ENCODE measurements at regions not wholly inside any gene's neighbourhood (a gene's known extent, or its start where the extent isn't known, plus 50 kb on each side); places are given as distances from the start of the nearest gene placed in this dataset.
"Not testable (repeated sequence)": the region's sequence is repeated elsewhere in the genome, so short reads cannot be mapped to it uniquely, and the experiment has no call there.

DNA sequence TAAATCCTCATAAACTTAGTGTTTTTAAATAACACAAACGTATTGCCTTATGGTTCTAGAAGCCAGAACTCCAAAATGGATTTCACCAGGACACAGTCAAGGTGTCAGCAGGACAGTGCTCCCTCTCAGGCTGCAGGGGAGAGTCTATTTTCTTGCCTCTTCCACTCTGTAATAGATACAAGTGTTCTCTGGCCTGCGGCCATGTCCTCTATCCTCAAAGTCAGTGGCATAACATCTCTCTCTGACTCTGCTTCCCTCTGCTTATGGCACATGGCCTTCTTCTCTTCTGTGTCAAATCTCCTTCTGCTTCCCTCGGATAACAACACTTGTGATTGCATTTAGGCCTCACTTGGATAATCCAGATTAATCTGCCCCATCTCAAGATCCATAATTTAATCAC, 129.4 kb upstream of the OR13F1 start:
- no peaks in the 10 kb centered on the region for H3K36me3 ChIP-seq
- no peak overlapping the region for H3K27ac ChIP-seq
- no peaks in the 10 kb centered on the region for H3K4me1 ChIP-seq
- H3K9me3 ChIP-seq, result no peaks in the 10 kb centered on the region
- H3K27me3 ChIP-seq, result no peaks in the 10 kb centered on the region
- DNase-seq (no peak), ATAC-seq (no peak)
- no peak overlapping the region for H3K4me3 ChIP-seq
- TF ChIP-seq, protein P1, sequence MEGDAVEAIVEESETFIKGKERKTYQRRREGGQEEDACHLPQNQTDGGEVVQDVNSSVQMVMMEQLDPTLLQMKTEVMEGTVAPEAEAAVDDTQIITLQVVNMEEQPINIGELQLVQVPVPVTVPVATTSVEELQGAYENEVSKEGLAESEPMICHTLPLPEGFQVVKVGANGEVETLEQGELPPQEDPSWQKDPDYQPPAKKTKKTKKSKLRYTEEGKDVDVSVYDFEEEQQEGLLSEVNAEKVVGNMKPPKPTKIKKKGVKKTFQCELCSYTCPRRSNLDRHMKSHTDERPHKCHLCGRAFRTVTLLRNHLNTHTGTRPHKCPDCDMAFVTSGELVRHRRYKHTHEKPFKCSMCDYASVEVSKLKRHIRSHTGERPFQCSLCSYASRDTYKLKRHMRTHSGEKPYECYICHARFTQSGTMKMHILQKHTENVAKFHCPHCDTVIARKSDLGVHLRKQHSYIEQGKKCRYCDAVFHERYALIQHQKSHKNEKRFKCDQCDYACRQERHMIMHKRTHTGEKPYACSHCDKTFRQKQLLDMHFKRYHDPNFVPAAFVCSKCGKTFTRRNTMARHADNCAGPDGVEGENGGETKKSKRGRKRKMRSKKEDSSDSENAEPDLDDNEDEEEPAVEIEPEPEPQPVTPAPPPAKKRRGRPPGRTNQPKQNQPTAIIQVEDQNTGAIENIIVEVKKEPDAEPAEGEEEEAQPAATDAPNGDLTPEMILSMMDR (IDR thresholded peaks at IDR 0.05), result no peak
- intact Hi-C loops (cut with DNase I), result no loop called here

DNA sequence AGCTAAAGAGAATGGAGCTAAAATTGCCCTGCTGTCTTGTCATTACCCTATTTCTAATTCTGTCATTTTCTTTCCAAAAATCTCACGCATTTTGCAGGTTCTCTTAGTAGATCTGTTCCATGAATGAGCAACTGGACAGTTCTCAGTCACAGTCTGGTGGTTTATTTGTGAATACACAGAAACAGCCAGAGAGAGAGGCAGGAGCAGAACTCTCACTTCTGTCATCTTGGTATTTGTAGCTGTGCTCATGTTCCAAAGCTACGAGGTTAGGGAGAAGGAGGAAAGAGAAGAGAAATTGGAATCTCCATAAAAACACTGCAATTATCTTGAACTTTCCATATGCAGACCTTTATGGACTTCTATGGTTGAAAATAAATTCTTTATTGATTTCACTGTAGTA, 118.0 kb upstream of the OR13F1 start:
- no peak for DNase-seq
- H3K27ac ChIP-seq, result no peak overlapping the region
- H3K4me3 ChIP-seq, result no peak overlapping the region
- H3K36me3 ChIP-seq, result no peaks in the 10 kb centered on the region
- no peaks in the 10 kb centered on the region for H3K4me1 ChIP-seq
- ATAC-seq, result no peak
- no peaks in the 10 kb centered on the region for H3K27me3 ChIP-seq
- H3K9me3 ChIP-seq, result no peaks in the 10 kb centered on the region
- intact Hi-C loops (cut with DNase I), result no loop called here
- TF ChIP-seq, protein P1 (IDR thresholded peaks at IDR 0.05), result no peak

DNA sequence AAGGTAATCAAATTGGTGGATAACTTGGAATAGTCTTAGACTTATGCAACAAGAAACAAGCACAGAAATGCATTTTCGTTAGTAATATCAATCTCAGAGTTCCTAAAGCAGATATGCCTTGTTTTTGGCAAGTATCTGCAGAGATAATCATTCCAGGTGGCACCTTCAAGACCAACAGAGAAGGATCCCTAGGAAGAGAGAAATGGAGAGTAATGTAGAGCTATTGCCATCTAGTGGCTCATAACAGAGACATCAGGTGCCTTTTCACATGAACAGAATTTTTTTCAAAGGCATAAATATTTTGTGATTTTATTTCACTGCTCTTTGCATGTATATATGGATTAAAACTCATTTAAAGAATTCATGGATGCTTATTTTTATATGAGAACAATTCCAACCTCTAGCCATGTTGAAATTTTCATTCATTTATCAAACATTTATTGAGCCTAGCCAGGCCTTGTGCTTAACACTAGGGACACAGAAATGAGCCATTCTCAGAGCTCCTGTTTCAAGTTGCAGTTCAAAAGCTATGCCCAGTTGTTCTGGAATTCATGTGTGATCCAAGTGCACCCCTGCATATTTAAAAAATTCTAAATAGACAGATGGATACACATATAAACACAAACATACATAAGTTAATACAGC, 117.5 kb upstream of the OR13F1 start:
- H3K4me3 ChIP-seq, result no peak overlapping the region
- intact Hi-C loops (cut with DNase I), result no loop called here
- no peak for DNase-seq
- TF ChIP-seq, protein P1 (IDR thresholded peaks at IDR 0.05), result peak; percentile 63
- ATAC-seq, result peak; percentile 78
- no peaks in the 10 kb centered on the region for H3K9me3 ChIP-seq
- no peaks in the 10 kb centered on the region for H3K36me3 ChIP-seq
- H3K4me1 ChIP-seq, result no peaks in the 10 kb centered on the region
- no peaks in the 10 kb centered on the region for H3K27me3 ChIP-seq
- no peak overlapping the region for H3K27ac ChIP-seq

DNA sequence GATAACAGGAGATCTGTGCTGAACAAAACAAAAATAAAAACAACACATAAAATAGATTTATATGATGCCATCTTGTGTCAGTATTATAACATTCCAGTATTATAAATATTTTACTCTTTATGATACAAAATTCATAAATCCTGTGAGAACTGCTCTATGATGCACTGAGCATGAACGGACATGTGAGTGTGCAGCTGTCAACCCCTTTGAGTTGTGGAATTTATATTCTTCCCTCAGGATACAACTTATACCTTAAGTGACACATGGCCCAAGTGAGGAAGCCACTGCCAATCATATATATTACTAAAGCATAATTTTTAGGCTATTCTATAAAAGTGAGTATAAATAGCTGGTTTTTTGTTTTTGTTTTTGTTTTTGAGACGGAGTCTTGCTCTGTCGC, 116.0 kb upstream of the OR13F1 start:
- H3K36me3 ChIP-seq, result no peaks in the 10 kb centered on the region
- ATAC-seq (no peak), DNase-seq (no peak)
- H3K4me1 ChIP-seq, result no peaks in the 10 kb centered on the region
- no peaks in the 10 kb centered on the region for H3K9me3 ChIP-seq
- H3K27ac ChIP-seq, result no peak overlapping the region
- intact Hi-C loops (cut with DNase I), result no loop called here
- TF ChIP-seq, protein P1 (IDR thresholded peaks at IDR 0.05), result no peak
- H3K27me3 ChIP-seq, result no peaks in the 10 kb centered on the region
- no peak overlapping the region for H3K4me3 ChIP-seq

DNA sequence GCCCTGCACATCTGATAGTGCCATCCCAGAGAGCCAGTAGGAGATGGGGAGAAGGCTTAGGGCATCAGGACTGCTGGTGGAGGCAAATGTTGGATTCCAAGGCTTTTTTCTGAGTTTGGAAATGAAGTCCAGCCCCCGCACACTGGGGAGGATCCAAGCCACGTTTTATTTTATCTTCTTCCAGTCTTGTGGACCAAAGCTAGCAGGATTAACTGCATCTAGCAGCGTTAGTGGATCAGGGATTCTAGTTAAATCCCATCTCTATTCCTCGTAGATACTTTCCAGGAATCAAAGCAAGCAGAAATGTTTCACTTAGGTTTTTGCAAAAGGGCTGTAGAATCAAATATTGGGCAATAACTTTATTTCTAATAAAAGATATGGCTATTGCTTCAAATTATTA, 114.7 kb upstream of the OR13F1 start:
- TF ChIP-seq, protein P1 (IDR thresholded peaks at IDR 0.05), result no peak
- Histone ChIP-seq H3K36me3 (no peaks in the 10 kb centered on the region), H3K9me3 (no peaks in the 10 kb centered on the region), H3K27ac (no peak overlapping the region), H3K4me1 (no peaks in the 10 kb centered on the region), H3K4me3 (no peak overlapping the region), H3K27me3 (no peaks in the 10 kb centered on the region)
- no peak for DNase-seq
- intact Hi-C loops (cut with DNase I), result no loop called here
- ATAC-seq, result no peak

DNA sequence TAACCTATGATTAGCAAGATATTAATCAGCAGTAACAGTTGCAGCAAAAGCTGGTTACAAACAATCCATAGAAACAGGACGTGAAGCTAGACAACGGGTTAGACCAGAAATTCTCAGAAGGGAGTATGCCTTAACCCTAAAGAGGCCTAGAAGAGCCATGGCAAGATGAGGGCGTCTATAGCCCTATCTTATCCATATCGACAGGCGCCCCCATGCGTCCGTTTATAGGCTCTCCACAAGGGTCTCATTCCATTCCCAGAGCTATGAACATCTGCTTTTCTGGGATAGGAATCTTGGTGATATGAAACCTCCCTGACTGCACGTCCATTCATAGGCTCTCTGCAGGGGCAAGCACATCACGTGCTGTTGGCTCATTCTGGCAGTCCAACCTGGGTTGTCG, 109.2 kb upstream of the OR13F1 start:
- H3K36me3 ChIP-seq; ATAC-seq; H3K27me3 ChIP-seq; H3K4me3 ChIP-seq; intact Hi-C loops (cut with DNase I); DNase-seq; H3K9me3 ChIP-seq; H3K4me1 ChIP-seq; H3K27ac ChIP-seq: not testable (repeated sequence)
